ENCODE measurements at regions not wholly inside any gene's neighbourhood (a gene's known extent, or its start where the extent isn't known, plus 50 kb on each side); places are given as distances from the start of the nearest gene placed in this dataset.

GRCh38 chr1:58402444-58402843 lies 144.1 kb downstream of the OMA1 start:
- TF ChIP-seq YY1 (IDR thresholded peaks at IDR 0.05; ENCODE audit: low read depth) (no peak), TCF12 (IDR thresholded peaks at IDR 0.05; ENCODE audit: low read depth) (no peak), EGR1 (IDR thresholded peaks at IDR 0.05) (no peak), CEBPB (IDR thresholded peaks at IDR 0.05) (no peak), TEAD4 (IDR thresholded peaks at IDR 0.05) (no peak), USF1 (IDR thresholded peaks at IDR 0.05) (no peak), RAD21 (IDR thresholded peaks at IDR 0.05; ENCODE audit: low read depth) (no peak), FOXM1 (IDR thresholded peaks at IDR 0.05; ENCODE audit: borderline replicate concordance, low read depth) (no peak), TAF1 (IDR thresholded peaks at IDR 0.05; ENCODE audit: low read depth) (no peak), CREB1 (IDR thresholded peaks at IDR 0.05; ENCODE audit: low read depth) (no peak), ZBTB7A (IDR thresholded peaks at IDR 0.05; ENCODE audit: low read depth) (no peak)

GRCh38 chr1:58401991-58402390 lies 144.5 kb downstream of the OMA1 start:
- TF ChIP-seq EP300 (IDR thresholded peaks at IDR 0.05; ENCODE audit: borderline replicate concordance) (no peak), EGR1 (IDR thresholded peaks at IDR 0.05) (no peak), YY1 (IDR thresholded peaks at IDR 0.05; ENCODE audit: low read depth) (no peak), CREB1 (IDR thresholded peaks at IDR 0.05; ENCODE audit: low read depth) (no peak), CEBPB (IDR thresholded peaks at IDR 0.05) (no peak), ZBTB7A (IDR thresholded peaks at IDR 0.05; ENCODE audit: low read depth) (no peak), TCF12 (IDR thresholded peaks at IDR 0.05; ENCODE audit: low read depth) (no peak), FOXM1 (IDR thresholded peaks at IDR 0.05; ENCODE audit: borderline replicate concordance, low read depth) (no peak), MAX (IDR thresholded peaks at IDR 0.05) (no peak)

- no peak for TF ChIP-seq MAX (IDR thresholded peaks at IDR 0.05)
- TF ChIP-seq RAD21 (IDR thresholded peaks at IDR 0.05; ENCODE audit: low read depth): no peak
- no peak for TF ChIP-seq TCF12 (IDR thresholded peaks at IDR 0.05; ENCODE audit: low read depth)
- TF ChIP-seq EP300 (IDR thresholded peaks at IDR 0.05; ENCODE audit: borderline replicate concordance): no peak
- TF ChIP-seq CEBPB (IDR thresholded peaks at IDR 0.05): no peak
- TF ChIP-seq ZBTB7A (IDR thresholded peaks at IDR 0.05; ENCODE audit: low read depth): no peak
- TF ChIP-seq NFIC (IDR thresholded peaks at IDR 0.05): no peak
- TF ChIP-seq REST (IDR thresholded peaks at IDR 0.05; ENCODE audit: low read depth): no peak
- no peak for TF ChIP-seq TAF1 (IDR thresholded peaks at IDR 0.05; ENCODE audit: low read depth)
- no peak for TF ChIP-seq TEAD4 (IDR thresholded peaks at IDR 0.05)
- TF ChIP-seq FOXM1 (IDR thresholded peaks at IDR 0.05; ENCODE audit: borderline replicate concordance, low read depth): no peak
- TF ChIP-seq USF1 (IDR thresholded peaks at IDR 0.05): no peak
- no peak for TF ChIP-seq CREB1 (IDR thresholded peaks at IDR 0.05; ENCODE audit: low read depth)
- no peak for TF ChIP-seq EGR1 (IDR thresholded peaks at IDR 0.05)
- TF ChIP-seq YY1 (IDR thresholded peaks at IDR 0.05; ENCODE audit: low read depth): no peak
Observed at GRCh38 chr1:58399176-58399575, 147.3 kb downstream of the OMA1 start.

- TF ChIP-seq TEAD4 (IDR thresholded peaks at IDR 0.05) (no peak), CREB1 (IDR thresholded peaks at IDR 0.05; ENCODE audit: low read depth) (no peak), EGR1 (IDR thresholded peaks at IDR 0.05) (no peak), TCF12 (IDR thresholded peaks at IDR 0.05; ENCODE audit: low read depth) (no peak), USF1 (IDR thresholded peaks at IDR 0.05) (no peak), CEBPB (IDR thresholded peaks at IDR 0.05) (no peak), YY1 (IDR thresholded peaks at IDR 0.05; ENCODE audit: low read depth) (no peak), ZBTB7A (IDR thresholded peaks at IDR 0.05; ENCODE audit: low read depth) (no peak), NFIC (IDR thresholded peaks at IDR 0.05) (no peak), RAD21 (IDR thresholded peaks at IDR 0.05; ENCODE audit: low read depth) (no peak), MAX (IDR thresholded peaks at IDR 0.05) (no peak), REST (IDR thresholded peaks at IDR 0.05; ENCODE audit: low read depth) (no peak), EP300 (IDR thresholded peaks at IDR 0.05; ENCODE audit: borderline replicate concordance) (no peak), TAF1 (IDR thresholded peaks at IDR 0.05; ENCODE audit: low read depth) (no peak), FOXM1 (IDR thresholded peaks at IDR 0.05; ENCODE audit: borderline replicate concordance, low read depth) (no peak)
Observed at GRCh38 chr1:58398714-58399113, 147.8 kb downstream of the OMA1 start.

GRCh38 chr1:58397187-58397820 lies 149.2 kb downstream of the OMA1 start:
- TF ChIP-seq NFIC (IDR thresholded peaks at IDR 0.05) (no peak), MAX (IDR thresholded peaks at IDR 0.05) (no peak), FOXM1 (IDR thresholded peaks at IDR 0.05; ENCODE audit: borderline replicate concordance, low read depth) (no peak), EP300 (IDR thresholded peaks at IDR 0.05; ENCODE audit: borderline replicate concordance) (no peak), EGR1 (IDR thresholded peaks at IDR 0.05) (no peak), TCF12 (IDR thresholded peaks at IDR 0.05; ENCODE audit: low read depth) (no peak)

Measured in Ishikawa (cell line).